VCaP (cell line): ENCODE measurements at regions not wholly inside any gene's neighbourhood (a gene's known extent, or its start where the extent isn't known, plus 50 kb on each side); places are given as distances from the start of the nearest gene placed in this dataset.

Source experiments
- H3K27ac ChIP-seq: fragments of 450-650 bp; 2 replicates; pipeline ENCODE4 v1.5.1; 2017
- TF ChIP-seq, protein P1 (sequence below): fragments of 450-650 bp; conservative IDR thresholded peaks from 2 replicates; pipeline ENCODE4 v1.5.1; 2017; ENCODE audit warnings: mild to moderate bottlenecking, moderate library complexity

GRCh38 chr14:104314251-104314941, 176.0 kb downstream of the KIF26A start:
- TF ChIP-seq, protein P1, sequence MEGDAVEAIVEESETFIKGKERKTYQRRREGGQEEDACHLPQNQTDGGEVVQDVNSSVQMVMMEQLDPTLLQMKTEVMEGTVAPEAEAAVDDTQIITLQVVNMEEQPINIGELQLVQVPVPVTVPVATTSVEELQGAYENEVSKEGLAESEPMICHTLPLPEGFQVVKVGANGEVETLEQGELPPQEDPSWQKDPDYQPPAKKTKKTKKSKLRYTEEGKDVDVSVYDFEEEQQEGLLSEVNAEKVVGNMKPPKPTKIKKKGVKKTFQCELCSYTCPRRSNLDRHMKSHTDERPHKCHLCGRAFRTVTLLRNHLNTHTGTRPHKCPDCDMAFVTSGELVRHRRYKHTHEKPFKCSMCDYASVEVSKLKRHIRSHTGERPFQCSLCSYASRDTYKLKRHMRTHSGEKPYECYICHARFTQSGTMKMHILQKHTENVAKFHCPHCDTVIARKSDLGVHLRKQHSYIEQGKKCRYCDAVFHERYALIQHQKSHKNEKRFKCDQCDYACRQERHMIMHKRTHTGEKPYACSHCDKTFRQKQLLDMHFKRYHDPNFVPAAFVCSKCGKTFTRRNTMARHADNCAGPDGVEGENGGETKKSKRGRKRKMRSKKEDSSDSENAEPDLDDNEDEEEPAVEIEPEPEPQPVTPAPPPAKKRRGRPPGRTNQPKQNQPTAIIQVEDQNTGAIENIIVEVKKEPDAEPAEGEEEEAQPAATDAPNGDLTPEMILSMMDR: no peak
- no peak overlapping the region for H3K27ac ChIP-seq

- TF ChIP-seq, protein P1: no peak
- no peak overlapping the region for H3K27ac ChIP-seq
These were observed 176.8 kb downstream of the KIF26A start for GRCh38 chr14:104315169-104315568.

GRCh38 chr14:104315625-104316024, 177.2 kb downstream of the KIF26A start:
- no peak overlapping the region for H3K27ac ChIP-seq
- TF ChIP-seq, protein P1: no peak

GRCh38 chr14:104316121-104316722, 177.8 kb downstream of the KIF26A start:
- TF ChIP-seq, protein P1: no peak
- no peak overlapping the region for H3K27ac ChIP-seq

DNA sequence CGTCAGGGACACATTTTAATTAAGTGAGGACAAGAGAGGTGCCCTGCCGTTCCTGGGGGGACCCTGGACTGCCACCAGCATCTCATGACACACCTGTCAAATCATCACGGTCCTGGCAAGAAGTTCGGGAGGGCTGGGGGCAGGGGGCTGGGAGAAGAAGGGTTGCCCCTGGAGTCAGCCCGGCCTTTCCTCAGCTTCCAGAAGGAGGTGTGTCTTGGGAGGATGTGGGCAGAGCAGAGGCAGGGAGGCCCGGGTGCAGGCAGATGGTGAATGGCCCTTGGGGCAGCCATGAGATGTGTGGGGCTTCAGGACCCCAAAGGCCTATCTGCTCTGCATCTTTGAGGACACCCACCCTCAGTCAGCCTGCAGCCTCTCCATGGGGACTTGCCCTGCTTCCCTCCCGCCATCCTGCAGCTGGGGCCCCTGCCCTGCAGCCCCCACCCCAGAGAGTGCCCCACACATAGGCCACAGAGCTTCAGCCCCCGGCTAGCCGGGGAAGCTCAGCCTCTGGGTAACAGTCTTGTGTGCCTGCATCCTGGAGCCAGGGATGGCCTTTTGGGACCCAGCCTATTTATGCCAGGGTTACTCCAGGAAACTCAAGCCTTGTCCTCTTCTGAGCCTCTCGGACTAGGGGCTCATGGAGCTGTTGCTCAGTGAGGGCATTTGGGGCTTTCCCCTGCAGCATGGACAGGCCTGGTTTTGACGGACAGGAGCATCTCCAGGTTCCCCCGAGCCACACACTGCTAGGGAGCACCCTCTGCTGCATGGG, 178.5 kb downstream of the KIF26A start:
- TF ChIP-seq, protein P1: no peak
- no peak overlapping the region for H3K27ac ChIP-seq

DNA sequence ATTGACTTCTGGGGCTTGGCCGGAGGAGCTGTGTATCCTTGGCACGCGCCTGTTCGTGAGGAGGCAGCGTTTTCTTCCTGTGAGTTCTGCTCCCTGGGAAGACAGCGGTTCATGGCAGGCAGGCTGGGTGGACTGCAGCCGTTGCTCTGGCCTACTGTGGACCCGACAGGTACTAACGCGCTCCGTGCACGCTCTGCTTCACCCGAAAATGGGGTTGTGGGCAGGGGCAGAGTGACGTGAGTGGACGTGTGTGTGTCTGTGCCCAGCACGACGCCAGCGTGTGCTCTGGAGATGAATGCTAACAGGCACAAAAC, 179.1 kb downstream of the KIF26A start:
- TF ChIP-seq, protein P1: no peak
- no peak overlapping the region for H3K27ac ChIP-seq

DNA sequence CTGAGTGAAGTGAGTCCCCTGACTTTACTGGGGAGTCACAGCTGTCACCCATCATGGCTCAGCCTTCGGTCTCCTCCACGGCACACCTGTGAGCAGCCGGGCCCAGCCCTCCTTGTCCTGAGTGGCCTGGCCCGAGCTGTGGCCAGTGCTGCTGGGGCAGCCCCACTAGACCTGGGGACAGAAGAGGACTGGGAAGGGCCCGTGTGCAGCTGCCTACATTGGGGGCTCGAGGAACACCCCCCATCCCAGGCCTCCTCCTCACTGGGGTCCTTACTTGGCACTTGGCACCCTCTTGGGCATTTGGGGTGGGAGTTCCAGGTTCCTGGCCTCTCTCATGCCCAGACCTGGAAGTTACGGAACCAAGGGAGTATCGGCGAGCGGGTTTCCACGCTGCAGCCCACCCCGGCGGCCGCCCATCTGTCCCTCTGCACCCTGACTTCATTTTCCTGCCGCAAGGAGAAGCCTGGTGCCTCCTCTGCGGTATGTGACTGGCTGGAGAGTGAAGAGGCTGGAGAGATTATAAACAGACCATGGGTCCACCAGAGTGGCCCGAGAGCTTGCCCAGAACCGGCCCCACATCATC, 179.7 kb downstream of the KIF26A start:
- no peak overlapping the region for H3K27ac ChIP-seq
- TF ChIP-seq, protein P1: no peak
